H7 (cell line): ENCODE measurements at regions not wholly inside any gene's neighbourhood (a gene's known extent, or its start where the extent isn't known, plus 50 kb on each side); places are given as distances from the start of the nearest gene placed in this dataset.

Source experiments
- DNase-seq: peaks from one replicate; pipeline ENCODE4 v3.0.0; 2012
- H3K27me3 ChIP-seq: 2 replicates; pipeline ENCODE4 v1.6.0; 2011; ENCODE audit warnings: mild to moderate bottlenecking, low read length; ENCODE audit not compliant: control insufficient read depth, insufficient read depth
- H3K36me3 ChIP-seq: replicated peaks from 2 replicates; pipeline ENCODE4 v1.5.1; 2011; ENCODE audit warnings: low read length; ENCODE audit not compliant: control insufficient read depth, insufficient read depth
- H3K4me3 ChIP-seq: 2 replicates; pipeline ENCODE4 v1.5.1; 2011; ENCODE audit warnings: low read depth, mild to moderate bottlenecking, control low read depth, low read length, moderate library complexity; ENCODE audit not compliant: insufficient read depth

DNA sequence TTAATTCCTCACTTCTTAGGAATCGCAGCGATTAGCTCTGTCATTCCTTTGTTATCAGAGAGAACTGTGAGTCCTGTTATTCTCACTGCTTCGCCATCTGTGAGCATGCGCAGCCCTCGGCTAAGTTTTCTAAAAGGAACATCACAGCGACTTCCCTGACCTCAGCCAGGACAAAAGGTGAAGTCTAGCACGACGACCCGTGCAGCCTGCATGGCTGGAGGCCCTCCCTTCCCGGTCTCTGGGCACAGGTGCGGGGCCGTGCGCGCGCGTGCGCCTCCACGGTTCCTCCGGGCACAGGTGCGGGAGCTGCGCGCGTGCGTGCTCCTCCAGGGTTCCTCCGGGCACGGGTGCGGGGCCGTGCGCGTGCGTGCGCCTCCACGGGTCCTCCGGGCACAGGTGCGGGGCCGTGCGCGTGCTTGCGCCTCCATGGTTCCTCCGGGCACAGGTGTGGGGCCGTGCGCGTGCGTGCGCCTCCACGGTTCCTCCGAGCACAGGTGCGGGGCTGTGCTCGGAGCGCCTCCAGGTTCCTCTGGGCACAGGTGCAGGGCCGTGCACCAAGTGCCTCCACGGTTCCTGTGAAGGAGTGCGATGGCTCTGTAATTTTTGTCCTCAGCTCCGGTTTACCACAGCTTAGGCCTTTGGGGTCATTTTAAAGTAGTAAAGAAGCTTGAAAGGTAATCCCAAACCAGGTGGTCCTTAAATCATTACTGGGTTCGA is 212.3 kb downstream of the ERMARD start:
- no peaks in the 10 kb centered on the region; the same call in 1 of the 2 replicates for H3K27me3 ChIP-seq
- H3K4me3 ChIP-seq = no peak overlapping the region
- peak; percentile 39 for DNase-seq
- H3K36me3 ChIP-seq = no peaks in the 10 kb centered on the region

DNA sequence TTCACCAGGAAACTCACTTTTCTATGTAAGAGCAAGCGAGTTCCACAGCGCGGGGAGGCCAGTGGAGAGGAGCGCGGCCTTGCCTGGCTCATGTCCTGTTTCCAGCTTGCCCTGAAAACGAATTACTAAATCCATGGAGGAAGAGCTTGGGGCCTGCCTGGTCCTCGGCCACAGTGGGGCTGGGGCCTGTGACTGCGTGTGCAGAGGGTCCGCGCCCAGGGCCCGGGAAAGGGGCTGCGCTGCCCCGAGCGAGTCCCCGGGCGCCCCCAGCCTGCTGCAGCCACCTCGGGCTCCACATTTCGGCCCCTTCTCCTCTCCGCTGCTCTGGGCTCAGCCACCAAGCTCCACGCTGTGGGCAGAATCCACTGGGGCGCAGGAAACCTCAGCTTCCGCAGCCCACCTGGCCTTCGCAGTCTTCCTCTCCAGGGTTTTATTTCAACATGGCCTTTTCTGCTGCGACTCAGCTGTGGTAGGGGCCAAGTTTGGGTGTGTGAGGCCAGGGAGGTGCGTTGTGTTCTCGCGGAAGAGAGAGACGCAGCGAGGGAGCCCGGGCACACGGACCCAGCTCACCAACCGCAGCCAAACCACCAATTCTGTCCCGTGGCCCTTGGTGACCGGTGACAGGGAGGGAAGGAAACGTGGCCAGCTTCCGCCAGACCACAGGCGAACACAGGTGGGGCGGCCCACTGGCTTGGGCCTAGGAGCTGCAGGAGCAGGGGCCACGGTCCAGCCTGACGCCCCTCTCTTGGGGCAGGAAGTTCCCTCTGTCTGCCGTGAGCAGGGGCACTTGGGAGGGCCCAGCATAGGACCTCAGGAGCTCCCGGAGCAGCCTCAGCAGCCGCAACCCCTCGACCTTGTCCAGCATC is 211.4 kb downstream of the ERMARD start:
- DNase-seq = peak; percentile 66
- Histone ChIP-seq H3K36me3 (no peaks in the 10 kb centered on the region), H3K4me3 (no peak overlapping the region; the same call in 1 of the 2 replicates), H3K27me3 (no peaks in the 10 kb centered on the region; the same call in 1 of the 2 replicates)

DNA sequence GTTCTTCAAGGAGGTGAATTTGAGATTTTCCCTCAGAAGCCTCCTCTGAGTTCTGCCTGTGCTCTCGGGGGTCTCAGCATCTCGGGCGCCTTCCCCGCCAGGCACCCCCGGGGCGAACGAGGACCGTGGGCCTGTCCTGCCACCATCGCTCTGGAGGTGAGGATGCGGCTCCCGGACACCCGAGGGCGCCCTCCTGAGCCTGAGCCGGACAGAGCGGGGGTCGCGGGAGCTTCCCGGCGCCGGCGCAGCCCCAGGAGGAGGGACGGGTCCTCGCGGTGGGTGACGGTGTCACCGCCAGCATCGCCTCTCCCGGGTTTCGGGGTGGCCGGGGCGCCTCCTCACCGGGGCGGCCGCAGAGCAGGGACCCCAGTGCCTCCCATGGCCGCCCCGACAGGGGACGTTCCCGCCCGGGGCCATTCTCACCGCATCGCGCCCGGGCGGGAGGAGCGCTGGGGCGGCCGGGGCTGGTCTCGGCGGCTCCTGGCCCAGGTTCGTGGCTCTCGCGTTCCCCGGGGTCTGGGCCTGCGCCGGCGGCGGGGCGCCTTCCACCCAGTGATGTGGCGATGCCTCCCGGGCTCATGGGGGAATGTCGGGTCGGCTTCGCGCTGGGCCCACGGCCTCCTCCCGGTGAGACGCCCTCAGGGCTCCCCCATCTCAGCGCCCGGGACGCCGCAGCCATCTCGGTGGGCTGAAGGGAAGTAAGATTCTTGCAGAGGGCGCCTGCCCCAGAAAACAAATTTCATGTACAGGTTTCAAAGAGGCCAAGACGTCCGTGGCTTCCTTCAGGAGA is 210.5 kb downstream of the ERMARD start:
- no peaks in the 10 kb centered on the region for H3K36me3 ChIP-seq
- DNase-seq = peak; percentile 93
- peak overlapping the region; percentile 17; the same call in 1 of the 2 replicates for H3K4me3 ChIP-seq
- no peaks in the 10 kb centered on the region; the same call in 1 of the 2 replicates for H3K27me3 ChIP-seq

DNA sequence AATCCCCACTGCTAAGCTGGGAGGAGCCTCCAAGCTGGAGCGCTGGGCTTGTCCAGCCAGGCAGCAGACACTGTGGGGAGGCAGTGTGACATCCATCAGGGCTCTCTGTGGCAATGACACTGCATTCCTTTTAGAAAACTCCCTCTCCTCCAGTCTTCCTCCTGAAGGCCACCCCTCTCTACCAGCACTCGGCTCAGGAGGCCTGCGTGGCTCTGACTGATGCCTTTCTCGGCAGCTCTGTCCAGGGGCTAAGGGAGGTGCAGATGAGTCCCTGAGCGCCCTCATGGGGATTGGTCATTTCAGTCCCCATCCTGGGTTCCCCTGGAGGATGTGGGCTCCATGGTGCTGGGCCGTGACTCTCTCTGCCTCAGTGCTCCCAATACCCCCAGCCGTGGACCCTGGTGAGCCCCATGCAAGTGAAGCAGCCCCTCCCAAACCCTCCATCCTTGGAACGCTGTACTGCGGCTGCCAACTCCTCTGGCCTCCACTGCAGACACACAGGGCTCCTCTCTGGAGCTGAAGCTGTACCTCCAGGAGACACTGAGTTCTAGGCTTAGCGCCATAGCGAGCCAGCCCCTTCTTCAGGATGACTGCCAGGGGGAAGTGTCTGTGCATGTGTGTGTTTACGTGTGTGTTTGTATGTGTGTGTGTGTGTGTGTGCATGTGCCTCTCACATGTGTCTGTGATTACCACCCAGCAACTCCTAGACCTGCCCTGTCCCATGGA is 209.6 kb downstream of the ERMARD start:
- Histone ChIP-seq H3K4me3 (no peak overlapping the region), H3K36me3 (no peaks in the 10 kb centered on the region), H3K27me3 (no peaks in the 10 kb centered on the region; the same call in 1 of the 2 replicates)
- DNase-seq = peak; percentile 49

DNA sequence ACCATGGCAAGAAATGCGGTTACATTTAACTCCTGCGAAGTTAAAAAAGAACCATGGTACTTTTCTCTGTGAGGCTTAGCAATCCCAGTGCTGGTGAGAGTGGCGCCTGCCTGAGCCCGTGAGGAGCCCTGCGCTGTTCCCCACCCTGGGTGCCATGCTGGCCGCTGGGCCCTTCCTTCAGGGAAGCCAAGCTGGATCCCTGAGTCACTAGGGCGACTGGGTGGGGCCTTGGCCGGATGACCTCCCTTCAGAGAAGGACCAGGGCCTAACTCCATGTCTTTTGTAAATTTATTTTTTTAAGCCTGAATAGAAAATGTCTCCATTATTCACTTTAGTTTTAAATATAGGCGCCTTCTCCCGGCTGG is 209.1 kb downstream of the ERMARD start:
- Histone ChIP-seq H3K4me3 (no peak overlapping the region), H3K27me3 (no peaks in the 10 kb centered on the region; the same call in 1 of the 2 replicates), H3K36me3 (no peaks in the 10 kb centered on the region)
- DNase-seq = peak; percentile 40

DNA sequence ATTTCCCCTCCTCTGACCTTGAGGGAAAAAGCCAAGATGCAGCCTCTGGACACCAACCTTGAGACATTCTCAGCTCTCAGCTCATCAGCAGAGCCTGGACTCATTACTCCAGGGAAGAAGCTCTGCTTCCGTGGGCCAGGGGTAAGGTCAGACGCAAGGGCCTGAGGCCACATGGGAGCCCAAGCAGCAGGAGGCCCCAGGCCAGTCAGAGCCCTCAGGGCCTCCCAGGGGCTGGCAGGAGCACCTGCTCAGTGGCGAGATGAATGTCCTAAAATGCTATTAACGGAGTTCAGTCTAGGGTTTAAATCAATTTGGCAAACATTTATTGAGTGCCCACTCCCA is 208.6 kb downstream of the ERMARD start:
- no peaks in the 10 kb centered on the region; the same call in 1 of the 2 replicates for H3K27me3 ChIP-seq
- no peak overlapping the region for H3K4me3 ChIP-seq
- no peaks in the 10 kb centered on the region for H3K36me3 ChIP-seq
- DNase-seq = no peak

DNA sequence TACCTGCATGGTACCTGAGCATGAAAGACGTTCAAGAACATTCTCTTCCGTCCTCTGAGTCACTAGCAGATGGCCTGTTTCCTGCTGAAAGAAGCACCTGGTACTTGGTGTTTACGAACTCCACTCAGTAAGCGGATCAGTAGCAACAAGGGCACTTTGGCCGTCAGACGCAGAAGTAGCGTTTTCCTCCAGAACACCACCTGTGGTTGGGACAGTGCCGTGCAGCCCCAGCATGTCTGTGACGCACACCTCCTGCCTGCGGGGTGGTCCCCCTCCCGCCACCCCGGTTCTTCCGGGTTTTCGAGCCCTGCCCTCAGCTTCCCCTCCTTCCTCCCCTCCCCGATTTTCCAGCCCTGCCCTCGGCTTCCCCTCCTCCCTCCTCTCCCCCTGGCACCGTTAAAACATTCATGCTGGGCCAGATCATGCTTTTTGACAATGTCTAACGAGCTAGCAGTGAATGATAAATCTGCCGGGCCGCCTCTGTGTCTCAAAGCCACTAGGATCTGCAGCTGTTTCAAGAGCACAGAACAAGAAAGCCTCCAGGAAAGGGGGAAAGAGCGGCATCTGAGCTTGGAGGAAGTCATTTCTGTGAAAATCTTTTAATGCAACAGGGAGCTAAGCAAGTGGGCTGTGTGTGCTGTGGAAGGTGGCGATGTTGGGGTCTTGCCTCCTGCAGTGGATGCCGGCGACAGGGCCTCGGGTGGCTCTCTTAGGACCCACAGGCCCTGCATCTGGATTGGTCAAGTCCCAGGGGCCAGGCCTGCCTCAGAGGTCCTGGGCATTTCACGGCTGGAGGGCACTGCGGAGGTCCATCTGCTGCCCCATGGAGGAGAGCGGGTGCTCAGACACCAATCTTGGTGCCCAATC is 207.9 kb downstream of the ERMARD start:
- H3K27me3 ChIP-seq = no peaks in the 10 kb centered on the region; the same call in 1 of the 2 replicates
- H3K36me3 ChIP-seq = no peaks in the 10 kb centered on the region
- no peak overlapping the region for H3K4me3 ChIP-seq
- peak; percentile 62 for DNase-seq

DNA sequence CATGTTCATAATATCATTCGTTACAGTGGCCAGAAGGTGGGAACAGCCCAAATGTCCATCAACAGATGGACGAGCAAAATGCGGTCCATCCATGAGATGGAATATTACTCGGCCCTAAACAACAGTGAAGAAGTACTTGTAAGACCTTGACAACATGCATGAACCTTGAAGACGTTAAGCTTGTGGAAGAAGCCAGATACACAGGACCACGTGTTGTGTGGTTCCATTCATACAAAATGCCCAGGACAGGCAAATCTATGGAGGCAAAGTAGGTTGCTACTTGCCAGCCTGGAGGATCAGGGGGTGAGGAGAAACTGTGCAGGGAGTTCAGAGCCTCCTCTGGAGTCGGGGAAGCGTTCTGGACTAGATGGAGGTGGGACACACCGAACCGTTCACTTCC is 207.1 kb downstream of the ERMARD start:
- no peaks in the 10 kb centered on the region; the same call in 1 of the 2 replicates for H3K27me3 ChIP-seq
- DNase-seq = no peak
- no peaks in the 10 kb centered on the region for H3K36me3 ChIP-seq
- H3K4me3 ChIP-seq = no peak overlapping the region

DNA sequence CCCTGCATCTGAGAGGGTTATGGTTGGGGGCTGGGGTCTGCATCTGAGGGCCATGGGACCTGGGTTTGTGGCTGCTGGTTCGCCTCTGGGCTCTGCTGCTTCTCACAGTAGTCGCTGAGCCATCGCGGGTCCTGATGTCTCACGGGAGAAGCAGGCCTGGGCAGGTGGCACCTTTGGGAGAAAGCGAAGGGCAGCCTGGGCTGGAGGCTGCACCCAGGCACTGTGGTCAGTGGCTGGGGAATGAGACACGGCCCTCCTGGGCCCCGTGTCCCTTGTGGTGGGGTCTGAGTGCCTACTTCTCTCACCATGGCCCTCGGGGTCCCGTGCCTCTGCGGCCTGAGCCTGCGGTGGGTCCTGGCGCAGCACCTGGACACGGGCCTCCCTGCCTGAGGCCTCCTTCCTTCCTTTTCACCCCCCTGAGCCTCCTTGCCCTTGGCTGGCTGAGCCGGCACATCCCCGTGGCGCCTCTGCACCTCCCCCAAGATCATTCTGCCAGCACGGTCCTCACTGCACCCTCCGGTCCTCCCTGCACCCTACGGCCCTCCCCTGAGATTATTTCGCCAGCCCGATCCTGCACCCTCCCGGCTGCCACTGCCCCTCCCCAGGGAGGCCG is 206.0 kb downstream of the ERMARD start:
- no peak overlapping the region for H3K4me3 ChIP-seq
- no peaks in the 10 kb centered on the region for H3K36me3 ChIP-seq
- peak; percentile 34 for DNase-seq
- H3K27me3 ChIP-seq = no peaks in the 10 kb centered on the region; the same call in 1 of the 2 replicates

DNA sequence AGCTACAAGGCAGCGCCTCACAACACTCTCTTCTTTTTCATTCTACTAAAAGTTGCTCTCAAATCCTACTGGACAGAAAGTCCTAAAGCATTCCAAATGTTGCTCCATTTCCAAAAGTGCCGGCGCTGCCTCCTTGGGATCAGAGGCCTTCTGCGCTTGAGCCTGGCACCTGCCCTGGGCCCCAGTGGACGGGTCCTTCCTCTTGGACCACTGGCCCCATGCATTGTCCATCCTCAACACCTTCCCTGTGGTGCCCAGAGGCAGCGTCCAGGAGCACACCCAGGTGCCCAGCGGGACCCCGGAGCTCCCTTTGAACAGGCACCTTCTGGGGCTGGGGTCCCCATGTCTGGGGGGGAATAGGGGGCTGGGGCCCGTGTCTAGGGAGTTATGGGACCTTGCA is 205.2 kb downstream of the ERMARD start:
- peak; percentile 30 for DNase-seq
- no peak overlapping the region for H3K4me3 ChIP-seq
- no peaks in the 10 kb centered on the region; the same call in 1 of the 2 replicates for H3K27me3 ChIP-seq
- H3K36me3 ChIP-seq = no peaks in the 10 kb centered on the region

DNA sequence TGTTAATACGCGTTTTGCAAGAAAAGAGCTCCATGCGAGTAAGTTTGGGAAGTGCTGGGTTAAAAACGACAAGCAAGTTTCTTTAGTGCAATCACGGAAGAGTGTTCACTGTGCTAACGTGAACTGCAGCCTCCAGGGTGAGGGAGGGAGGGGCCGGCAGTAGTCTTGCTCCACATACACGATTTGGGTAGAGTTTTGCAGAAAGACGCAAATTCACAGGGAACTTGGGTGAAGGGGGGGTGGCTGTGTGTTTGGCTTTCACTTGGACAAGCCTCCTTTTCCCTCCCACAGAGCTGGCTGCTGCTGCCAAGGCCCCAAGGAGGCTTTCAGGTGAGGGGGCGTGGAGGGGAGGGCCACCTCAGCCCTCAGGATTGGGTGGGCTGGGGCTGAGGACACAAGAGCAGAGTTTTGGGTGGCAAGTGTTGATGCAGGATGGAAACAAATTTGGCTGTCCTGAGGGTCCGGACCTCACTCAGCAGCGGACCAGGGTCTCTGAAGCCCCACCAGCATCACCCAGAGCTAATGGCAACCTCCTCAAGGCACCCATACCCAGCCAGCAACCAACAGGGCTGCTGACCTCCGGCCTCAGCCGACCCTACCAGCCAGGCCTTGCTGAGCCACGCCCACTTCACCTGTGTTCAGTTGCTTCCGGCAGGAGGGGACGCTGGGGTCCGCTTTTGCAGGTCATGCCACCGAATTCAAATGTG is 204.5 kb downstream of the ERMARD start:
- H3K27me3 ChIP-seq = no peaks in the 10 kb centered on the region
- peak; percentile 63 for DNase-seq
- H3K36me3 ChIP-seq = no peaks in the 10 kb centered on the region
- H3K4me3 ChIP-seq = no peak overlapping the region

DNA sequence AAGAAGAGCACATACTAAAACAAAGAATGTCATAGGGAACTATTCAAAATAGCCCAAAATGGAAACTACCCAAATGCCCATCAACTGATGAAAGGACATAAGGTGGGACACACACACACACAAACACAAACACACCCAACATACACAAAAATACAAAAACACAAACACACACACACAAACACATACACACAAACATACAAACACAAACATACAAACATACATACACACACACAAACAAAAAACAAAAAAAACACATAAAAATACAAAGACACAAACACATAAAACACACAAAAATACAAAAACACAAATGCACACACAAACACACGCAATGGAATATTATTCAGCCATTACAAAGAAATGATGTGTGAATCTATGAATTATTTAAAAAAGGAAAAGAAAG is 203.6 kb downstream of the ERMARD start:
- no peak for DNase-seq
- H3K36me3 ChIP-seq = no peaks in the 10 kb centered on the region

More for the DNA sequence above, 203.6 kb downstream of the ERMARD start:
- Histone ChIP-seq H3K4me3 (no peak overlapping the region), H3K27me3 (no peaks in the 10 kb centered on the region)
